ENCODE measurements at regions not wholly inside any gene's neighbourhood (a gene's known extent, or its start where the extent isn't known, plus 50 kb on each side); places are given as distances from the start of the nearest gene placed in this dataset.

GRCh38 chr14:81886588-81886987 is 352.9 kb upstream of the SEL1L start:
- Histone ChIP-seq H3K79me1 (ENCODE audit: low read length) (no peaks in the 10 kb centered on the region), H4K91ac (ENCODE audit: low read depth, low read length) (no peak overlapping the region), H3K4ac (ENCODE audit: low read depth, low read length) (no peak overlapping the region), H3K36me3 (ENCODE audit: control insufficient read depth in 1 of 2, insufficient read depth in 2 of 2, low read length in 2 of 2) (no peaks in the 10 kb centered on the region), H3K9ac (ENCODE audit: low read length) (no peak overlapping the region), H2AFZ (ENCODE audit: insufficient read depth, low read length, poor library complexity) (no peak overlapping the region), H3K14ac (ENCODE audit: low read length) (no peak overlapping the region), H3K23ac (ENCODE audit: low read length) (no peak overlapping the region), H4K12ac (ENCODE audit: low read depth, low read length) (no peak overlapping the region), H2AK5ac (ENCODE audit: low read length) (no peak overlapping the region), H3K4me1 (ENCODE audit: control insufficient read depth in 1 of 2, insufficient read depth in 2 of 2, low read length in 2 of 2) (no peaks in the 10 kb centered on the region), H4K8ac (ENCODE audit: low read depth, low read length) (no peak overlapping the region), H2BK120ac (ENCODE audit: insufficient read depth, low read length, poor library complexity) (no peak overlapping the region), H2BK5ac (ENCODE audit: low read depth, low read length, poor library complexity) (no peak overlapping the region), H3K9me3 (ENCODE audit: insufficient read depth, low read depth, low read length) (no peaks in the 10 kb centered on the region), H2BK12ac (ENCODE audit: low read length) (no peak overlapping the region), H3K18ac (ENCODE audit: low read length) (no peak overlapping the region), H3K4me3 (ENCODE audit: low read depth, low read length) (no peak overlapping the region), H3K27me3 (ENCODE audit: insufficient read depth, low read length) (no peaks in the 10 kb centered on the region), H3K27ac (ENCODE audit: low read depth, low read length) (no peak overlapping the region), H3K79me2 (ENCODE audit: control insufficient read depth, insufficient read depth, low read length, poor library complexity) (no peaks in the 10 kb centered on the region), H3K4me2 (ENCODE audit: low read length) (no peak overlapping the region)
- no CpG with 5 or more reads among the region's 2 CpGs for WGBS (ENCODE audit: extremely low coverage, insufficient coverage, insufficient read length)
- DNase-seq, result no peak

GRCh38 chr14:81889529-81889928 is 355.9 kb upstream of the SEL1L start:
- no peak overlapping the region for H2AK5ac ChIP-seq (ENCODE audit: low read length)
- no peak overlapping the region for H3K27ac ChIP-seq (ENCODE audit: low read depth, low read length)
- no peaks in the 10 kb centered on the region for H3K79me2 ChIP-seq (ENCODE audit: control insufficient read depth, insufficient read depth, low read length, poor library complexity)
- no peak overlapping the region for H3K23ac ChIP-seq (ENCODE audit: low read length)
- no peak overlapping the region for H2AFZ ChIP-seq (ENCODE audit: insufficient read depth, low read length, poor library complexity)
- H4K12ac ChIP-seq (ENCODE audit: low read depth, low read length), result no peak overlapping the region
- H3K4me2 ChIP-seq (ENCODE audit: low read length), result no peak overlapping the region
- no peak overlapping the region for H2BK120ac ChIP-seq (ENCODE audit: insufficient read depth, low read length, poor library complexity)
- no peak overlapping the region for H3K9ac ChIP-seq (ENCODE audit: low read length)
- H3K14ac ChIP-seq (ENCODE audit: low read length), result no peak overlapping the region
- no peak overlapping the region for H4K91ac ChIP-seq (ENCODE audit: low read depth, low read length)
- H3K27me3 ChIP-seq (ENCODE audit: insufficient read depth, low read length), result no peaks in the 10 kb centered on the region
- no peak overlapping the region for H4K8ac ChIP-seq (ENCODE audit: low read depth, low read length)
- no peak overlapping the region for H2BK5ac ChIP-seq (ENCODE audit: low read depth, low read length, poor library complexity)
- no peaks in the 10 kb centered on the region for H3K79me1 ChIP-seq (ENCODE audit: low read length)
- H3K9me3 ChIP-seq (ENCODE audit: insufficient read depth, low read depth, low read length), result no peaks in the 10 kb centered on the region
- no peak overlapping the region for H3K18ac ChIP-seq (ENCODE audit: low read length)
- H3K4me1 ChIP-seq (ENCODE audit: control insufficient read depth in 1 of 2, insufficient read depth in 2 of 2, low read length in 2 of 2), result no peaks in the 10 kb centered on the region
- H3K36me3 ChIP-seq (ENCODE audit: control insufficient read depth in 1 of 2, insufficient read depth in 2 of 2, low read length in 2 of 2), result no peaks in the 10 kb centered on the region
- no peak overlapping the region for H3K4me3 ChIP-seq (ENCODE audit: low read depth, low read length)
- no CpG with 5 or more reads among the region's 2 CpGs for WGBS (ENCODE audit: extremely low coverage, insufficient coverage, insufficient read length)
- H3K4ac ChIP-seq (ENCODE audit: low read depth, low read length), result no peak overlapping the region
- no peak overlapping the region for H2BK12ac ChIP-seq (ENCODE audit: low read length)
- no peak for DNase-seq

GRCh38 chr14:81890020-81890419 is 356.4 kb upstream of the SEL1L start:
- no peak overlapping the region for H4K91ac ChIP-seq (ENCODE audit: low read depth, low read length)
- H3K18ac ChIP-seq (ENCODE audit: low read length), result no peak overlapping the region

GRCh38 chr14:81903477-81903876 is 369.8 kb upstream of the SEL1L start:
- no peak overlapping the region for H4K8ac ChIP-seq (ENCODE audit: low read depth, low read length)
- no peak overlapping the region for H3K23ac ChIP-seq (ENCODE audit: low read length)
- no peak overlapping the region for H2BK5ac ChIP-seq (ENCODE audit: low read depth, low read length, poor library complexity)
- H2BK120ac ChIP-seq (ENCODE audit: insufficient read depth, low read length, poor library complexity), result peak overlapping the region; percentile 1
- H3K27me3 ChIP-seq (ENCODE audit: insufficient read depth, low read length), result no peaks in the 10 kb centered on the region
- no peak overlapping the region for H3K18ac ChIP-seq (ENCODE audit: low read length)
- peak overlapping the region; percentile 35 for H4K91ac ChIP-seq (ENCODE audit: low read depth, low read length)
- H3K4me3 ChIP-seq (ENCODE audit: low read depth, low read length), result no peak overlapping the region
- no peak overlapping the region for H3K9ac ChIP-seq (ENCODE audit: low read length)
- no peaks in the 10 kb centered on the region for H3K4me1 ChIP-seq (ENCODE audit: control insufficient read depth in 1 of 2, insufficient read depth in 2 of 2, low read length in 2 of 2)
- H3K79me1 ChIP-seq (ENCODE audit: low read length), result no peaks in the 10 kb centered on the region
- no peak overlapping the region for H3K4ac ChIP-seq (ENCODE audit: low read depth, low read length)
- H2BK12ac ChIP-seq (ENCODE audit: low read length), result peak overlapping the region; percentile 82
- H3K27ac ChIP-seq (ENCODE audit: low read depth, low read length), result no peak overlapping the region
- H3K9me3 ChIP-seq (ENCODE audit: insufficient read depth, low read depth, low read length), result peaks cover 5% of the 10 kb centered on the region
- no peak overlapping the region for H3K14ac ChIP-seq (ENCODE audit: low read length)
- no peak overlapping the region for H2AFZ ChIP-seq (ENCODE audit: insufficient read depth, low read length, poor library complexity)
- no peaks in the 10 kb centered on the region for H3K36me3 ChIP-seq (ENCODE audit: control insufficient read depth in 1 of 2, insufficient read depth in 2 of 2, low read length in 2 of 2)
- H4K12ac ChIP-seq (ENCODE audit: low read depth, low read length), result no peak overlapping the region
- WGBS (ENCODE audit: extremely low coverage, insufficient coverage, insufficient read length), result no CpG with 5 or more reads among the region's 5 CpGs
- peak overlapping the region; percentile 88 for H2AK5ac ChIP-seq (ENCODE audit: low read length)
- DNase-seq, result no peak
- H3K4me2 ChIP-seq (ENCODE audit: low read length), result no peak overlapping the region
- no peaks in the 10 kb centered on the region for H3K79me2 ChIP-seq (ENCODE audit: control insufficient read depth, insufficient read depth, low read length, poor library complexity)

More at GRCh38 chr14:81890020-81890419, 356.4 kb upstream of the SEL1L start:
- Histone ChIP-seq H3K4ac (ENCODE audit: low read depth, low read length) (no peak overlapping the region), H2BK12ac (ENCODE audit: low read length) (no peak overlapping the region), H2BK120ac (ENCODE audit: insufficient read depth, low read length, poor library complexity) (no peak overlapping the region), H3K27ac (ENCODE audit: low read depth, low read length) (no peak overlapping the region), H2AFZ (ENCODE audit: insufficient read depth, low read length, poor library complexity) (no peak overlapping the region), H3K9ac (ENCODE audit: low read length) (no peak overlapping the region), H3K14ac (ENCODE audit: low read length) (no peak overlapping the region), H2BK5ac (ENCODE audit: low read depth, low read length, poor library complexity) (no peak overlapping the region), H4K8ac (ENCODE audit: low read depth, low read length) (no peak overlapping the region), H3K4me1 (ENCODE audit: control insufficient read depth in 1 of 2, insufficient read depth in 2 of 2, low read length in 2 of 2) (no peaks in the 10 kb centered on the region), H3K9me3 (ENCODE audit: insufficient read depth, low read depth, low read length) (no peaks in the 10 kb centered on the region), H3K23ac (ENCODE audit: low read length) (no peak overlapping the region), H3K4me3 (ENCODE audit: low read depth, low read length) (no peak overlapping the region), H3K36me3 (ENCODE audit: control insufficient read depth in 1 of 2, insufficient read depth in 2 of 2, low read length in 2 of 2) (no peaks in the 10 kb centered on the region), H3K79me1 (ENCODE audit: low read length) (no peaks in the 10 kb centered on the region), H4K12ac (ENCODE audit: low read depth, low read length) (no peak overlapping the region), H3K79me2 (ENCODE audit: control insufficient read depth, insufficient read depth, low read length, poor library complexity) (no peaks in the 10 kb centered on the region), H2AK5ac (ENCODE audit: low read length) (no peak overlapping the region), H3K27me3 (ENCODE audit: insufficient read depth, low read length) (no peaks in the 10 kb centered on the region), H3K4me2 (ENCODE audit: low read length) (no peak overlapping the region)
- no peak for DNase-seq
- no CpG with 5 or more reads among the region's 1 CpG for WGBS (ENCODE audit: extremely low coverage, insufficient coverage, insufficient read length)
